ENCODE measurements at regions not wholly inside any gene's neighbourhood (a gene's known extent, or its start where the extent isn't known, plus 50 kb on each side); places are given as distances from the start of the nearest gene placed in this dataset.

- no peak for TF ChIP-seq CTCF (IDR thresholded peaks at IDR 0.05)
- no peak for TF ChIP-seq EP300 (IDR thresholded peaks at IDR 0.05)
- no peak for TF ChIP-seq POLR2A (IDR thresholded peaks at IDR 0.05)
These were observed 269.0 kb downstream of the SH3GL2 start for GRCh38 chr9:17847908-17848307.

All from tibial nerve (tissue), 4 donors.